Islet of Langerhans (tissue), 1 donor: ENCODE measurements at regions not wholly inside any gene's neighbourhood (a gene's known extent, or its start where the extent isn't known, plus 50 kb on each side); places are given as distances from the start of the nearest gene placed in this dataset.

ENCODE experiments used
- FAIRE-seq: peaks from one replicate; lab custom pipeline; 2011; peaks lifted over from hg19 to GRCh38; lab: Jason Lieb, UNC

- peak; percentile 69 for FAIRE-seq
Observed at GRCh38 chr4:186351668-186352194, 85.7 kb downstream of the F11 start.

- FAIRE-seq, result no peak
Observed at GRCh38 chr4:186348433-186348832, 82.4 kb downstream of the F11 start.

- no peak for FAIRE-seq
Observed at GRCh38 chr4:186347743-186348142, 81.8 kb downstream of the F11 start.

DNA sequence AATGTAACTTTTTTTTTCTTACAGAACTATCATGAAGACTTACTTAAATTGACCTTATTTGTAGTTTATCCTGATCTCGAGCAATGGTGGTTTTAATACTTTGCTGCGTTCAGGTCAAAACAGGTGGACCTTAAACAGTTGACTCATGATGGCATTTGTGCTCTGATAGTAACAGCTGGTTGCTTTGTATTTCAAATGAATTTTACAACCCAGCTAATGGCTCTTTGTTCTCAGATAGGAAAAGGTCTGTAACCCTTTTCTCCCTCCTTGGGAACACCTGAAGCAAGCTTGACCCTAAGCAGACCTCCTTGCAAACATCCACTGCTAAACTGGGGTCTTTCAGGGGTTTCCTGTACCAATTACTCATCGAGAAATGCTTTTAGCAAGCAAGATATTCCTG, 79.2 kb downstream of the F11 start:
- FAIRE-seq, result no peak

- no peak for FAIRE-seq
Observed at GRCh38 chr4:186342582-186342981, 76.6 kb downstream of the F11 start.

GRCh38 chr4:186341655-186342054, 75.7 kb downstream of the F11 start:
- no peak for FAIRE-seq
